Body of pancreas (tissue), 4 donors: ENCODE measurements at regions not wholly inside any gene's neighbourhood (a gene's known extent, or its start where the extent isn't known, plus 50 kb on each side); places are given as distances from the start of the nearest gene placed in this dataset.

ENCODE experiments used
- ATAC-seq: fragments of 150-250 bp; one replicate; pipeline ENCODE4 v1.9.1; 2016
- DNase-seq, 4 donors: peaks; one replicate each; pipeline ENCODE4 v3.0.0-alpha.2; 2019
- H3K27ac ChIP-seq, 4 donors: fragments of 200-600 bp; sonication (generic); 1 replicate in 3 of 4; 2 replicates in 1 of 4; pipeline versions ENCODE4 v1.5.1 to v1.6.1; 2016 to 2019; ENCODE audit warnings: mild to moderate bottlenecking in 1 of 4, mixed read lengths in 1 of 4, moderate library complexity in 1 of 4
- H3K27me3 ChIP-seq, 2 donors: fragments of 200-600 bp; sonication (generic); one replicate each; pipeline ENCODE4 v1.6.0; 2016; ENCODE audit warnings: mild to moderate bottlenecking in 1 of 2
- H3K36me3 ChIP-seq, 2 donors: fragments of 200-600 bp; sonication (generic); replicated peaks in 1 of 2; 2 replicates each; pipeline ENCODE4 v1.5.1; 2016; ENCODE audit warnings: low read depth in 2 of 2; ENCODE audit not compliant: insufficient read depth in 1 of 2
- H3K4me1 ChIP-seq: fragments of 200-600 bp; sonication (generic); one replicate; pipeline ENCODE4 v1.6.0; 2016
- H3K4me3 ChIP-seq, 2 donors: fragments of 200-600 bp; sonication (generic); 1 replicate in 1 of 2; 2 replicates in 1 of 2; pipeline ENCODE4 v1.5.1; 2016 to 2019
- H3K9me3 ChIP-seq, 3 donors: fragments of 200-600 bp; sonication (generic); 1 replicate in 2 of 3; 2 replicates in 1 of 3; pipeline ENCODE4 v1.5.1; 2016
- POLR2A ChIP-seq, 3 donors: fragments of 450-650 bp; IDR thresholded peaks; one replicate each; pipeline ENCODE4 v1.6.1; 2016; ENCODE audit warnings: antibody characterized with exemption in 3 of 3, mild to moderate bottlenecking in 2 of 3
- WGBS, 2 donors: methylation state at CpG; one replicate each; pipeline ENCODE4 v1.1.5; 2017; 5-methylcytosine and 5-hydroxymethylcytosine counted together
- intact Hi-C: fragments of 100-400 bp; cut with DNase I; formaldehyde crosslinking; loops from one replicate; pipeline ENCODE4 v1.15.1; 2023
- TF ChIP-seq, protein P1 (sequence below), 7 experiments: fragments of 450-650 bp in 4 of 7; fragments of 200-600 bp in 3 of 7; sonication (generic) in 3 of 7; IDR thresholded peaks; one replicate each; pipeline ENCODE4 v1.5.1; 2016 to 2019; ENCODE audit warnings: antibody characterized with exemption in 7 of 7

DNA sequence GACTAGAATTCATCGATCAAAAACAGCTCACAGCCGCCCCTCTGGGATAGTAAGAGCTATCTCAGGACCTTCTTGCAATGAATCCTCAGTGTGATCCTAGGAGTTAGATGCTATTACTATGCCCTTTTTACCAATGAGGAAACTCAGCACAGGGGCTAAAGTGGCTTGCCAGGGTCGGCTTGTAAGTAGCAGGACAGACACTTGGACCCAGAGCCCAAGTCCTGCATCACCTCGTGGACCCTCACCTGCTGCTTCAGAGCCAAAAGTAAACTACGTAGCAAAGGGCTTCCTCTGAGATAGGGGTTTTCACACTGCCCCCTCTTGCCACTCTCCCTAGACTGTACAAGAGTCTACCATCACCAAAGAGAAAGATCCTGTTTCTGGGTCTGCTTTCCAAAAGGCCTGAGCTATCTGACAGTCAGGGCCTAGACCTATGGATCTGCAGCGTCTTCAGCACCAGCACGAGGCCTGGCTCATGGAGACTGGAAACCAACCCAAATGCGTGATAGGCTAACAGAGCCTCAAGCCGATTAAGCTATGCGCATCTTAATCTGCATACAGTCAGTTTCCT is 172.3 kb downstream of the ANKRD60 start:
- H3K4me1 ChIP-seq: no peaks in the 10 kb centered on the region
- H3K4me3 ChIP-seq: no peak overlapping the region
- H3K9me3 ChIP-seq: no peaks in the 10 kb centered on the region
- H3K27me3 ChIP-seq: no peaks in the 10 kb centered on the region
- ATAC-seq (no peak), DNase-seq (no peak)
- intact Hi-C loops: no loop called here
- no peaks in the 10 kb centered on the region for H3K36me3 ChIP-seq
- no peak overlapping the region for H3K27ac ChIP-seq
- 74 to 87% methylated on average over 10 of the region's 10 CpGs for WGBS, 2 donors
- TF ChIP-seq, protein P1, sequence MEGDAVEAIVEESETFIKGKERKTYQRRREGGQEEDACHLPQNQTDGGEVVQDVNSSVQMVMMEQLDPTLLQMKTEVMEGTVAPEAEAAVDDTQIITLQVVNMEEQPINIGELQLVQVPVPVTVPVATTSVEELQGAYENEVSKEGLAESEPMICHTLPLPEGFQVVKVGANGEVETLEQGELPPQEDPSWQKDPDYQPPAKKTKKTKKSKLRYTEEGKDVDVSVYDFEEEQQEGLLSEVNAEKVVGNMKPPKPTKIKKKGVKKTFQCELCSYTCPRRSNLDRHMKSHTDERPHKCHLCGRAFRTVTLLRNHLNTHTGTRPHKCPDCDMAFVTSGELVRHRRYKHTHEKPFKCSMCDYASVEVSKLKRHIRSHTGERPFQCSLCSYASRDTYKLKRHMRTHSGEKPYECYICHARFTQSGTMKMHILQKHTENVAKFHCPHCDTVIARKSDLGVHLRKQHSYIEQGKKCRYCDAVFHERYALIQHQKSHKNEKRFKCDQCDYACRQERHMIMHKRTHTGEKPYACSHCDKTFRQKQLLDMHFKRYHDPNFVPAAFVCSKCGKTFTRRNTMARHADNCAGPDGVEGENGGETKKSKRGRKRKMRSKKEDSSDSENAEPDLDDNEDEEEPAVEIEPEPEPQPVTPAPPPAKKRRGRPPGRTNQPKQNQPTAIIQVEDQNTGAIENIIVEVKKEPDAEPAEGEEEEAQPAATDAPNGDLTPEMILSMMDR (IDR thresholded peaks at IDR 0.05): no peak
- no peak for TF ChIP-seq POLR2A (IDR thresholded peaks at IDR 0.05)

DNA sequence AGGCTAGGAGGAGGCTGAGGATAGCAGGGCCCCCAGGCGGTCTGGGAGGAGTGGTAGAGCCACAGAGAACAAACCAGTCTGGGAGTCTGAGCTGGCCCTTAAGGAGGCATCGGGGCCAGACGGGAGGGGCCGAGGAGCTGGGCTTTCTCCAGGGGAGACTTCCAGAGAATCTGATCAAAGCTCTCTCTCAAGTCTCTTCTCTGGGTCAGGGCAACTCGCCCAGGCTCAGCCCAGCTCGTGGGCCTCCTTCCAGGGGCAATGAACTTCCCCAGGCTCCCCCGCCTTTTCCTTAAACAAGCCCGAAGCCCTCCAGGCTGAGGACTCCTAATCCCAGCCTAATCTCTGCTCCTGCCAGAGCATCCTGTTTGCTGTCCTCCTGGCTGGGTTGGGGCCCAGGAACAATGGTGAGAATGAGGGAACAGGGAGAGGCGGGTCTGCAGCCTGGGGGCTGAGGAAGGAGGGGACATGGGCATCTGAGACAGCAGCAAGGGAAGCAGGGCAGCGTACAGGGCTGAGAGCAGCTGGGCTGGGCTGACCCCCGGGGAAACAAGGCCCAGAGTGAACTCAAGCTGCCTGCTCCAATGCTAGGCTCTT is 173.6 kb downstream of the ANKRD60 start:
- H3K27ac ChIP-seq: no peak overlapping the region
- no peaks in the 10 kb centered on the region for H3K9me3 ChIP-seq
- H3K36me3 ChIP-seq: no peaks in the 10 kb centered on the region
- ATAC-seq (no peak), DNase-seq (no peak)
- WGBS, 2 donors: 35 to 52% methylated on average over 10 to 11 of the region's 11 CpGs
- H3K27me3 ChIP-seq: no peaks in the 10 kb centered on the region
- no peaks in the 10 kb centered on the region for H3K4me1 ChIP-seq
- intact Hi-C loops: no loop called here
- no peak for TF ChIP-seq POLR2A (IDR thresholded peaks at IDR 0.05)
- TF ChIP-seq, protein P1 (IDR thresholded peaks at IDR 0.05): no peak
- H3K4me3 ChIP-seq: no peak overlapping the region

DNA sequence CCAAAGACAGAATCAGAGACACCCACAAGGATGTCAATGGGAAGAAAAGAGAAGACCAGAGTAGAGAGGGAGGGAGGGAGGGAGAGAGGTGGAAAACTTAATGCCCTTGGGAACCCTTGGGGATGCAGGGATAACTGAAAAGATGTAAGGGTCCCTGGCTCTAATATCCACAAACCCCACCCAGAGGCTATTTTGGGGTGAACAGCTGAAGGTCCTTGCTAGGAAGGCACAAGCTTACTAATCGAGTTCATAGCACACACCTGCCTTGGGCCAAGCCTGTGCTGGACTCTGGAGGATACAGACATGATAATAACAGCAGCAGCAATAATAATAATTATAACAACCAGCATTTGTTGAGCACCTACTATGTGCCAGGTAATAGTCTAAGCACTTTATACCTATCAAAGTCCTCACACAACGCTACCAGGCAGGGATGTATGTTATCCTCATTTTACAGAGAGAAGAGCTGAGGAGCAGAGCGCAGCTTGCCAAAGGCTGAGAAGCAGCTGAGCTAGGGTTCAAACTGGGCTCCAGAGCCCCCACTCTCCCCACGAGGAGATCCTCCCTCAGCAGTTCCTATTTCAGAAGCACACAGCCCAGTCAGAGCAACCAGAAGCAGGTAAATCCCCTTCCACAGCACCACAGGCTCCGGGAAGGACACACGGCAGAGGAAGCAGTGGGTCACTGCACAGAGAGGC is 174.2 kb downstream of the ANKRD60 start:
- intact Hi-C loops: no loop called here
- H3K27ac ChIP-seq: no peak overlapping the region
- no peak for ATAC-seq

DNA sequence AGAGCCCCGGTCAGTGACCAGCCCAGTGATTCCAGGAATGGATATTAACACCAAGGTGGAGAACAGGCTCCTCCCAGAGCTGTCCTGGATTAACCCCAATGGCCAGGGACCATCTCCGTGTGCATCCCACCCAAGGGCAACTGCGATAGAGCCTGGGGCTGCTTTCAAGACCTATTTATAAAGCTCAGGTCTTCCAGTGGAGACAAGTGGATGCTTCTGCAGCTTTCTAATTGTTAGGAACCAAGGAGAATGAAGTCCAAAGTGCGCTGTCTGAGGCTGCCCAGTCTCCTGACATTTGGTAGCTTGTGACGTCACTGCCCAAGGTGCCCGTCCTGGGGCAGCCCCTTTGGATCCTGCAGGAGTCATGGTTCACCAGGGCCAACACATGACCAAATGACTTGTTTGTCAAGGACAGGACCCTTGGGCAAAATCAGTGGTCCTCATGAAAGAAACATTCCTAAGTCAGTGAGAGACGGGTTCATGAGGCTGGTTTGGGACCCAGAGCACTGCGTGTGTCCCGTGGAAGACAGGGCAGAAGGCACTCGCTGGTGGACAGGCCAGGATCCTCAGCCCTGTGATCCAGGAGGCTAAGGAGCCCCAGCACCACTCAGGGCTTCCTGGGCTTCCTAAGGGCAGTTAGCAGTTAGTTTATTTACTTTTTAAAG is 174.9 kb downstream of the ANKRD60 start:
- ATAC-seq (no peak), DNase-seq (no peak)
- 67 to 85% methylated on average over 9 to 10 of the region's 10 CpGs for WGBS, 2 donors
- Histone ChIP-seq H3K27ac (no peak overlapping the region), H3K36me3 (no peaks in the 10 kb centered on the region), H3K9me3 (no peaks in the 10 kb centered on the region), H3K4me3 (no peak overlapping the region), H3K4me1 (no peaks in the 10 kb centered on the region), H3K27me3 (no peaks in the 10 kb centered on the region)
- TF ChIP-seq, protein P1 (IDR thresholded peaks at IDR 0.05): no peak
- no peak for TF ChIP-seq POLR2A (IDR thresholded peaks at IDR 0.05)
- intact Hi-C loops: no loop called here

More for the DNA sequence above, 174.2 kb downstream of the ANKRD60 start:
- no peaks in the 10 kb centered on the region for H3K4me1 ChIP-seq
- no peaks in the 10 kb centered on the region for H3K9me3 ChIP-seq
- H3K36me3 ChIP-seq: no peaks in the 10 kb centered on the region
- 45 to 92% methylated on average over 3 to 6 of the region's 6 CpGs for WGBS, 2 donors
- TF ChIP-seq, protein P1 (IDR thresholded peaks at IDR 0.05): no peak
- no peak for TF ChIP-seq POLR2A (IDR thresholded peaks at IDR 0.05)
- H3K27me3 ChIP-seq: no peaks in the 10 kb centered on the region
- no peak overlapping the region for H3K4me3 ChIP-seq
- DNase-seq: no peak
